GDM1 (cell line): ENCODE measurements at regions not wholly inside any gene's neighbourhood (a gene's known extent, or its start where the extent isn't known, plus 50 kb on each side); places are given as distances from the start of the nearest gene placed in this dataset.
"Not testable (repeated sequence)": the region's sequence is repeated elsewhere in the genome, so short reads cannot be mapped to it uniquely, and the experiment has no call there.

ENCODE experiments used
- DNase-seq: peaks from one replicate; lab custom pipeline; 2025; lab: John Stamatoyannopoulos, UW

DNA sequence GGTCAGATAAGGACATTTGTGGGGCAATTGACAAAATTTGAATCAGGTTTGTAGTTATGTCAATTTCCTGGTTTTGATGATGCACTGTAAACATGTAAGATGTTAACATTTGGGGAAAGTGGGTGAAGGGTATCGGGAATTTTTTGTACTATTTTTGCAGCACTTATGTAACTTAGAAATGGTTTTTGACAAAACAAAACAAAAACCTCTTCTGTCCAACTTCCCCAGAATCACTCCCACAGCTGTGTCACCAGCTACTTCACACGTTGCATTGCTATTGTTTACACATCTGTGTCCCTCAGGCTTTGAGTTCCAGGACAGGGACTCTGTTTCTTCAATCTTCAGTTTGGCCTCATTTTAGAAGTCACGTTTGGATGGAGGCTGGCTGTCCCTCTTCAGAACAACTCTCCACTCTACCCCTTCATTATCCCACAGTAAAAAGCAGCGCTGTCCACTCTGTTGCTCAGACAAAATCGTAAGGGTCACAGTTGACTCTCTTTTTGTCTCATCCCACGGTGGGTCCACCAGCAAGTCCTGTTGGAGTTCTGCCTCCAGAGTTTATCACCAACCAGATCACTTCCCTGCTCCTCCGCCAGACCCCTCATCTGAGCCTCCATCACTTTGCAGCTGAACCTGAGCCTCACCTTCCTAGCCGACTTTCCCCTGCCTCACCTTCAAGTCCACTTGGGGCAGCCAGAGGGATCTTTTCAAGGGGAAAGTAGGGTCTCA lies 63.2 kb downstream of the NENF start:
- DNase-seq, result no peak

DNA sequence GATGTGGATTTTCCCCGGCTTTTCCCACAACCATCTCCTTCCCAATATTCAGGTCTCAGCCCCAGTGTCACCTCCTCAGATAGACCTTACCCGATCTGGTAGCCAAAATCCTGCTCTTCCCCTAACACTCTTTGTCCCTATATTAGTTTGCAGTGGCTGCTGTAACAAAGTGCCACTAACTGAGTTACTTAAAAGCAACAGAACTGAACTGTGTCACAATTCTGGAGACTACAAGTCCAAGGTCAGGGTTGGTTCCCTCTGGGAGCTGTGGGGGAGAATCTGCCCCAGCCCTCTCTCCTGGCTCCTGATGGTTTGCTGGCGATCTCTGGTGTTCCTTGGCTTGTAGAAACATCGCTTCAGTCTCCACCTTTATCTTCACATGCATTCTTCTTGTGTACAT lies 64.0 kb downstream of the NENF start:
- DNase-seq, result no peak

DNA sequence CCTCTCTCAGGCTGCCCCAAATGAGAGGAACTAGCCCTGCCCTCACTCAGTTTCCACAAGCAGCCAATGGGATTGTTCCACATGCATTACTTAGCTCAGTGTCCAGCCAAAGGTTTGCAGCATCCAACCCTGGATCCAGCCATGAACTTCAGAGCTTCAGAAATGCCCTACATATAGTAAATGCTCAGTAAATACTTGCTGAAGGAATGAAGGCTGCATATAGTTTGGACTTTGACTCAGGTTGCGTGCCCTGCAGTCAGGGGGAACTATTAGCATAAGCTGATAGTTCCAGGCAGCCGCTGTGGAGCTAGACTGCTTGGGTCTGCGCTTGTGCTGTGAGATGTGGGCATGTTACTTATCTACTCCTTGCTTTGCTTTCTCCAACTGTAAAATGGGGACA lies 64.8 kb downstream of the NENF start:
- DNase-seq, result no peak

DNA sequence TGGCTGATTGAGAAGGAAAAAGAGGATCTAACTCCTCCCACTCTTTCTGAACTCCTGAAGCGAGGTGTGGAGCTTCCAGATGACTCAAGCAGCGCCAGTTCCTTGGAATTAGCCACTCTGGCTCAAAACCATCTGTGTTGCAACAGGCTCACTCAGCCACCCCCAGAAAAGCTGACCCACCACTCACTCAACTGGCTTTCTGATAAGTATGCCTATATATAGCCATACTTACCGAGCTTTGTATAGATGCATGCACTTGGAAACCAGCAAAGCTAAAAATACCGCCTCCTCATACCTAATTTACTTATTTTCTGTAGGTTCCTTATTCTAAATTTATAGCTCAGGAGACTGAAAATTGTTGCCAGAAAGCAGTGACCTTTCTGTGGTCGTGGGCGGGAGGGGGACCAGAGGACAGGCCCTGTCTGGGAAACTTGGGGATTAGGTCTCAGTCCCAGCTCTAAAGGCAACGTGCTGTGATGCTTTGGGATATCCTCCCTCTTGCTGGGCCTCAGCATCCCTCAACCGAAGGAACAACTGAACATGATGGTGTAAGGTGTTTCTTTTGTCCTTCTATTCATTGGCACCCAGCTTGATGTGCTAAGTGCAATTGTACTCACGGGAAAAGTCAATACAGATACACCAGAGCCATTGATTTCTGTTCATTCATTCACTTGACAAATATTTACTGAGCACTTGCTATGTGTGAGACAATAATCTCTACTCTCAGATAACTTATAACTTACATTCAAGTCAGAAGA lies 65.7 kb downstream of the NENF start:
- no peak for DNase-seq

DNA sequence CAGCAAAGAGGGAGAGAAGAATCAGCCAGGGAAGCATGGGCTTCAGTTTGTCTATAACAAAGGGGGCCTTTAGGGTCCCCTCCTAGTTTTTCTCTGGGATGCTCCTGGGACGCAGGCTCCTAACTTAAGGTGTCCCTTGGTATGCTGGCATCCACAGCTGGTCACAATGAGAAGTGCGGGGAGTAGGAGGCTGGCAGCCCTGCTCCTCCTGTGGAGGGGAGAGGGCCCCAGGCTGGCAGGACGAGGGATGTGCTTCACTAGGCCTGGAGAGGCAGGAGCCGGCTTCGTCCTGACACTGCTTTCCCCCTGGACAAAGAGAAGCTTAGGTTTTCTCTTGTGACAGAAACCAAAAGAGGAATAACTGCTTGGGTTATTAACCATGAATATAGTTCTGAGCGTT lies 67.6 kb downstream of the NENF start:
- no peak for DNase-seq

DNA sequence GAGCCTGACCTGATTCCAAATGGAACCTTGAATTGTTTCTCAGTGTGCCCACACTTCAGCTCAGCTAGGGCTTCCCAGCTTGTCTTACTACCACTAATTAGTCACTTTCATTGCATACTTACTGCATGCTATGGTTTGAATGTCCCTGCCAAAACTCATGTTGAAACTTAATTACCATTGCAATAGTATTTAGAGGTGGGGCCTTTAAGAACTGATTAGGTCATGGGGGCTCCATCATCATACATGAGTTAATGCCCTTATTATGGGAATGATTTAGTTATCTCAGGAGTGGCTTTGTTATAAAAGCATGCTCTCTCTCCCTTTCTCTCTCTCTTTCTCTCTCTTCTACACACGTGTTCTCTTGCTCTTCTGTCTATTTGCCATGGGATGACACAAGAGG lies 68.3 kb downstream of the NENF start:
- DNase-seq, result no peak

DNA sequence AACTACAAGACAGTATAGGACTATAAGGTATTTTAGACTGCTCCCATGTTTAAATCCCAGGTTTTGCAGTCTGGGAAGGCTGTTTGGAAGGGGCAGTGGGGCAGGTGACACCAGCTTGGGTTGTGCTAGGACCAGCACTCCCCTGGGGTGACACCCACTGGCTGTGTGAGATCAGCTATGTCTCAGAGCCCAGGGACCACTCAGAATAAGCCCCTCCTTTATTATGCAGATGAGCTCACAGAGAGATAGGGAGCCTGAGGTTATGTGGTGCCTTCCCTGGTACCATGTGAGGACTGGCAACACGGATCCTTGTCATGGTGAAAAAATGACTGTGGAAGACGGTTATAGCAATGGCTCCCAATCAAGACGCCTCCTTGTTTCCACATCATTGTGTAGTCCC lies 71.0 kb downstream of the NENF start:
- DNase-seq, result no peak

DNA sequence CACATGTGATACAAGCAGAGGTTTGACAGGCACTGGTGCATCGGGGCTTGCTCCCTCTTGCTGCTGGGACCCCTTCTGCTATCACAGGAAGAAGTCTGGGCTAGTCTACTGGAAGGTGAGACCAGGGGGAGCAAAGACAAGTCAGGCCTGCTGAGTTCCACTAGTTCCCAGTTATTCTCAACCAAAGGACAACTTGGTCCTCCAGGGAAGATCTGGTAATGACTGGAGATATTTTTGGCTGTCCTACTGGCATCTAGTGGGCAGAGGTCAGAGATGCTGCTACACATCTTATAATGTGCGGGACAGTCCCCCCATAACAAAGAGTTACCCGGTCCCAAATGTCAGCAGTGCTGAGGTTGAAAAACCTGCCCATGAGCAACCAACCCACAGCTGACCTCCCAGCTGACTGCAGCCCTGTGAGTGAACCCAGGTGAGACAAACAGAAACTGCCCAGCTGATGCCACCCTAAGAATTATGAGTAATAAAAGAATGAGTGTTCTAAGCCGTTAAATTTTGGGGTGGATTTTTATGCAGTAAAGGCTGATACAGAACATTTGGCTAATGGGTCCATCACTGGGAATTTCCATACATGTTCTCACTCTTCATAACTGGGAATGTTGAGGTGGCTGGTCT lies 71.6 kb downstream of the NENF start:
- no peak for DNase-seq

DNA sequence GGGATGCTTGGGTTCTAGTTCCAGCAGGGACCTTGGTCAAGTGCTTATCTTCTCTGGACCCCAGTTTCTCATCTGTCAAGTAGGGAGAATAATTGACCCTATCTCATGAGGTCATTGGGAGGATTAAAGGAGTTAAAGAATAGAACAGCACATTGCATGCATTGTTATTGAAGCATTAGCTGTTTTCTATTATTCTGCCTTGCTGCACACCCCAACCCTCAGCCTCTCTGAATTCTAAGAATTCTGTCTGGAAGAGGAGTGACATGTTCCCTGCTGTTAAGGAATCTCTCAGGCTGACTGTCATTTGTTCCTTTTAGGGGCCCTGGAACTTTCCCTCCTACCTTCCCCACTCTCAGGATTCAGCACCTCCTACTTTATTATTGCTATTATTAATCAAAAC lies 73.9 kb downstream of the NENF start:
- DNase-seq, result no peak

DNA sequence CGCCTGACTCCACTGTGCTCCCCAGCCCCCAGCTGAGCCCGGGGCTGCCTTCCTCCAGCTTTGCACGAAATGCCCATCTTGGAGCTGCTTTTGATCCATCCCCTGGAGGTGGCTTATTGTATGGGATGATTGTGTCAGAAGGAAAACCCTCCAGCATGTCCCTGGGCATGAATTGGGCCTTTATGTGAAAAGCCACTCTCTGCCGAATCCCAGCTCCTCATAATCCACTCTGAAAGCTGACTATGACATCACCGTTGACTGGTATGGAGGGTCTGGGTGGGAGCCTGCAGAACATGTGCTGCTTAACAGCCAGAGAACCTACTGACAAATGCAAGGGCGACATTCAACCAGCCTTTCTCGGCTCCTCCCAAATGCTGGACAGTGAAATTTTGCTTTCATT lies 74.6 kb downstream of the NENF start:
- DNase-seq, result no peak

DNA sequence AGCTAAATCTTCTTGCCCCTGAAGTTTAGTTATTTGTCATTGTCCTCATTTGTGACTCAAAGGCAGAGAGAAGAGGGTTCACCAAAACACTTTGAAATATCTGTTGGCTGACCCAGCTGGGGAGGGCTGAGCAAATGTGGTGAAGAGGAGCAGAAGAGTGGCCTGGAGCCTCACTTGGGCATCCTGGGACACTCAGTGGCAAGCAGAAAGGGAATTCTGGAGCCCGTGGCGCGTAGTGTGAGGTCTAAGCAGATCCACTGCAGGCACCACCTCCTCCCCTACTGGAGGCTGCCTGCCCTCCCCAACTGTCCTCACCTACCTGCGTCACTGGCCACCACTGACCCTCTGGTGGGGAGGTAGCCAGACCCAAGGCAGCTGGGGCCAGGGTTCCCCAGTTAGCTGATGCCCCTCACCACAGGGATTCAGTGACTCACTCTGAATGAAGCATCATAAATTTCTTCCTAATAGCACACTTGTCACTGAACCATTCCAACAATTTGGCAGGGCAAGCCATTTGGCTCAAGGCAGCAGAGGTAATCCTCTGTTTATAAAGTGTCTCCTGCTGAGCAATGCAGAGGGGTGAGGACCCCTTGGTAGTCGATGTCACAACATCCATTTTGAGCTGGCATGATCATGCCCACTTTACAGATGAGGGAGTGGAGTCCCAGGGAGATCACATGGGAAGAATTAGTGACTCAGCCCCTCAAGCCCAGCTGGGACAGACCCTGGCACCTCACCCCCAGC lies 80.3 kb downstream of the NENF start:
- DNase-seq, result no peak

DNA sequence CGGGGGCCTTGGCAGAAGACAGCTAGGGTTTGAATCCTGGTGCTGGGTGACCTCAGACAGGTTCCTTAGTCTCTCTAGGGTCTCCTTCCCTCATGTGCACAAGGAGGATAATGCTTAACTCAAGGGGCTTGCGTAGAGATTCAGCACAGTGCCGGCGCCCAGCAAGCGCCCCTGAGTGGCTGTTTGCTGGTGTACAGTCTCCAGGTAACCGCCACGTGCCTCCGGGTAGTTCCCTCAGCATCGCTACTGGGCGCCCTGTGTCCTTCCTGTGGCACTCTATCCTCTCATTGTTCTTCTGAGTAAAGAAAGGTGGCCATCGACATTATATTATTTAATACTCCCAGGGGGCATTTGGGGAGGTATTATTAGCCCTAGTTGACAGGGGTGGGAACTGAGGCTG lies 80.9 kb downstream of the NENF start:
- DNase-seq, result no peak

DNA sequence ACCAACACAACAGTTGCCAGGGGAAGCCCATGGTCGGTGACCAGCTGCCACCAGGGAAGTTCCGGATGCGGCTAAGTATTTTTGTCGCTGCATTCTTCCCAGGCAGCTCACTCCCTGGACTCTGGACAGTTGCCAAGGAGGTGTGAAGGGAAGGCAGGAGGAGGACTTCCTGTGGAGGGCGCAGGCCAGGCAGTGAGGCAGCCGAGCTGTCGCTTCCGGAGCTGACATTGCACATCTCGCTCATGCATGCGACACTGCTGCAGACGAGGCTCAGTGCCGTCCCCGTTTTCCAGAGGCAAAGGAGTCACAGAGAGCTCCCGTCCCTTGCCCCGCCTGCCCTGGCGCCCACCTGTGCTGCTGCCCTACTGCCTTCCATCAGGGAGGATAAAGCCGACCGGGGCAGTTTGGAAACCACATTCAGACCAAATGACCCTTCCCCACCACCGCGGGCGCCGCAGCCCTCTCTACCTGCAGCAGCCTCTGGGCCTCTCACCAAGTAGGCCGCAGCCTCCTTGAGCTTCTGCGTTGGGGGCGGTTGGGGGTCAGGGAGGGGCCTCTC lies 81.4 kb downstream of the NENF start:
- no peak for DNase-seq

DNA sequence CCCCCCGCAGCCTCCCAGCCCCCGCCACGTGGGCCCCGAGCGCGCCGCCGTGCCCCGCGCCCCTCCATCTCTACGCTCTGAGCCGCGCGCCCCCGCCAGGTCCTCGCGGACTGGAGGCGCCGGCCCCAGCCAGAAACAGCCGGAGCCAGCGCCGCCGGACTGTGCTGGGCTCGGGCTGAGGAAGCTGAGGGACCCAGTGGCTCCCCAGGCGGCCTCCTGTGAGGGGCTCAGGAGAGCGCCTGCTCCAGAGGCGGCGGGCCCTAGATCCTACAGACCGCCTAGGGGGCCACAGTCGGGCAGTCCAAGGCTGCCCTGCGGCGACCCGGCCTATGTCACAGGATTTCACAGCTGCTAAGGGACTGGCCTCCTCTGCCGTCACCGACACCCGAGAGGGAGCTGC lies 82.1 kb downstream of the NENF start:
- no peak for DNase-seq

DNA sequence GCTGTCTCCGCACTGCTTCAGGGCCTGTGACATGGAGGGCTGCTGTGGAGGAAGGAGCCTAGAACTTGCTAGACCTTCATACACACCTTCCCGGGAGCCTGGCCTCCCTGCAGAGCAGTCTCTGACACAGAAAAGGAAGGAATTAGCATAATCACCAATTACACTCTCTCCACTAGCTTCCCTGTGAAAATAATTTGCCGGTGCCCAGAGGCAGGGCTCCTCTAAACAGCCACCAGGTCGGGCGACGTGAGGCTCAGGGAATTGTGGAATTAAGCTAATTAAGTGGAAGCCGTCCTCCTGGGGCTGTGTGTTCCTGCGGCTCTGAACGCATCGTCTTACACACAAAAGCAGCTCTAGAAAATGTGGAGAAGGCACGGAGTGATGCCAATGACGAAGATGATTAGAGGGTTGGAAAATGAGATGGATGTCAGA lies 82.6 kb downstream of the NENF start:
- no peak for DNase-seq

DNA sequence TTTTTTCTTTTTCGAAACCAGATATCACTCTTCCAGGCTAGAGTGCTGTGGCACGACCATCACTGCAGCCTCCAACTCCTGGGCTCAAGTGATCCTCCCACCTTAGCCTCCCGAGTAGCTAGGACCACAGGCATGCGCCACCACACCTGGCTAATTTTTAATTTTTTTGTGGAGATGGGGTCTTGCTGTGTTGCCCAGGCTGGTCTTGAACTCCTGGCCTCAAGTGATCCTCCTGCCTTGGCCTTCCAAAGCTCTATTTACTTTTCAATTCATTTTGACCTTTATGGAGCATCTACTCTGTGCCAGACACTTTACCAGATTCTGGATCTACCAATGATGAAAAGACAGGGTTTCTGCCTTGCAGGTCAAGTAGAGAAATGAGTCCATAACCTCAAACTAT lies 83.3 kb downstream of the NENF start:
- not testable (repeated sequence) for DNase-seq

DNA sequence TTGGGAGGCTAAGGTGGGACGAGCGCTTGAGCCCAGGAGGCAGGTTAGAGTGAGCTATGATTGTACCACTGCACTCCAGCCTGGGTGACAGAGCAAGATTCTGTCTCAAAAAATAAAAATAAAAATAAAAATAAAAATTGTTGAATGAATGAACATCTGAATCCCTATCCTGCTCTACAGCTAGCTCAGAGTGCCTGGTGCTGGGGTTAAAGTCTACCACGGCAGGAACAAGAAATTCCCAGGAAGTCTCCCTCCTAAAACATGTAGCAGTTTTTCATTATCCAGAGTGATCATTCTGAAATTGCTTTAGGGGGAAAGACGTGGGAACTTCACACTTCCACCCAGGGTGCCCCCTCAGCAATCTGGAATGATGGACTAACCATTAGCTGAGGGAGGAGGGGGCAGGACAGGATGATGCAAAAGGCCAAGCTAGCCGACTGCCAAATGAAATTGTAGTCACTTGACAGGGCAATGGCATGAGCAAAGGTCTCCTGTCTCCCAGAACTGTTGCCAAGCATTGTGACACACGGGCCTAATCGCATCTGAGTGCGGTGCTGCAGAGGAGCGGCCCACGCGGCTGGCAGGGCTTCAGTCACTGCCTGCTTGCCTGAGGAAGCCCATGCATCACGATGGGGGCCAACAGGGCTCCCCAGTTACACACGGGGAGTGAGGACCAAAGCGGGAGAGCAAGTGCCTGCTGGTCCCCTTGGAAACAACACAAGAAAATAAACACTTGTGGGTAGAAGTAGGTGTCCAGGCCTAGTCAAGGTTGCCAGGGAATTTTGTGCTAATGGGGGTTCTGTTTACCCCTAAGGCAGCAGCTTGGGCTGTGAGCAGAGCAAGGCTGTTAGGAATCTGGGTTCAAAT lies 85.7 kb downstream of the NENF start:
- DNase-seq, result no peak

DNA sequence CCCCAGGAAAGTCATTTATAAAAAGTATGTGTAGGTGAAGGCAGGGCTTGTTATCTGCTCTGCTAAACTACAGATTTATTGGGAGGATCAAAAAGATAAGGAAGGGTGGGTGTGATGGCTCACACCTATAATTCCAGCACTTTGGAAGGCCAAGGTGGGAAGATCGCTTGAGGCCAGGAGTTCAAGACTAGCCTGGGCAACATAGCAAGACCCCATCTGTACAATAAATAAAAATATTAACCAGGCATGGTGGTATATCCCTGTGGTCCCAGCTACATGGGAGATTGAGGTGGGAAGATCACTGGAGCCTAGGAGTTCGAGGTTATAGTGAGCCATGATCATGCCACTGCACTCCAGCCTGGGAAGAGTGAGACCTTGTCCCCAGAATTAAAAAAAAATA lies 86.4 kb downstream of the NENF start:
- no peak for DNase-seq

DNA sequence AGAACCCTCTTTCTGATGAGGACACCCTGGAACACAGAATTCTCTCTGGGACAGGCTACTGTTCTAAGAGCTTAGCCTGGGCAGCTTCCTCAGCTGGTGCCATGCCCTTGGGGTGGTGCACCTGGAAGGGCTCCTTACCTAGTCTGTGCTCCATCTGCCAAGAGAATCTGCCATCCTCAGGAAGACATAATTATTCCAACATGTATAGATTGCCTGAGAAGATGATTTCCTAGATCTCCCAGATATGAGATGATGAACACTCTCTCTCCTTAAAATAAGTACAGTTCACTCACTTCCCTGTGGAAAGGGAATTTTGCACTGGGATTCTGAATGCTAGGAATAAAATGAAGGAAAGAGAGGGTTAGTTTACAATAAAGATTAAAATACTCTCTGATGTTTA lies 87.6 kb downstream of the NENF start:
- no peak for DNase-seq

DNA sequence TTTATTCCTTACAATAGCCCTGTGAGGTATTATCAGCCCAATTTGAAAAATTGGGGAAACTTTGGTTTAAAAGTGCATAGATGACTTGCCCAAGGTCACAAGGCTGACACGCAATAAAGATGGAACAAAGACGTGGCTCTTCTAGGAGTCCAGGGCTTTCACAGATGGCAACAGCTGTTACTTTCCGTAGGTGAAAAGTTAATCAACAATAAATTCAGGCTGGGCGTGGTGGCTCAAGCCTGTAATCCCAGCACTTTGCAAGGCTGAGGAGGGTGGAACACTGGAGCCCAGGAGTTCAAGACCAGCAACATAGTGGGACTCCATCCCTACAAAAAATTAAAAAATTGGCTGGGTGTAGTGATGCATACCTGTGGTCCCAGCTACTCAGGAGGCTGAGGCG lies 87.8 kb upstream of the ATF3 start:
- DNase-seq, result no peak

DNA sequence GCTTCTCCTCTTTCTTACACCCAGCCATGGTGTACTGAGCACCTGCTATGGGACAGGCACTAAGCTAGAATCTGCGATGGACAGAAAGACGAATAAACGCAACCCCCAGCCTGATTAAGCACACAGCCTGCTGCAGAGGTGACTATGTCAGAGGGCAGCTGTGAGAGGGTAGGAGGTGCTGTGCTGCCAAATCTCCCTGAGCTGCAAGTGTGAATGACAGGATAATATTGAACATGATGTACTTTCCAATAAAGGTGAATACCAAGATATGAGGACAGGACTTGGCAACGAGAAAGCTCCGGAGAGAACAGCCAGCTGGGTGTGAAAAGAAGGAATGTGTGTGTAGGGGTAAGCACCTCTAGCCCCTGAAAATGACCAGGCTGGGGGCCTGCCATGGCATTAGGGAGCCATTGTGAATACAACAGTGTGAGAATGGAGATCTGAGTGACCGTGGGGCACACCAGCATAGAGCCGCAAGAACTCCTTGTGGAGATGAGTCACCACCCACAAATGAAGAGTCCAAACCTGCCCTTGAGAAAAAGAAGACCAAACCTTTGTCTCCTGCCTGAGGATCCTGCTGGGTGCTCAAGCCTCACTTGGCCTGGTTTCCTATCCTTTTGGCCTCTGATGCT lies 83.0 kb upstream of the ATF3 start:
- no peak for DNase-seq
